SK-N-SH (cell line): ENCODE measurements at regions not wholly inside any gene's neighbourhood (a gene's known extent, or its start where the extent isn't known, plus 50 kb on each side); places are given as distances from the start of the nearest gene placed in this dataset.
A peak's percentile ranks its signal among the peaks of the same experiment; 100 is the strongest.

ENCODE experiments used
- CTCF ChIA-PET: fragments of 300-600, 350-600 bp; formaldehyde crosslinking; extraction: SDS; loops from one replicate; lab custom pipeline; 2021; lab: Yijun Ruan, JAX
- POLR2A ChIA-PET: fragments of 350-600 bp; sonication (Branson Sonifier 250); formaldehyde crosslinking; extraction: SDS; loops from one replicate; lab custom pipeline; 2020; ENCODE audit warnings: antibody characterized with exemption, inconsistent platforms; lab: Yijun Ruan, JAX
- DNase-seq: peaks from one replicate; pipeline ENCODE4 v3.0.0; 2012
- H2AFZ ChIP-seq: fragments of 200-600 bp; sonication (generic); 2 replicates; pipeline ENCODE4 v1.8.1; 2016; ENCODE audit warnings: antibody characterized with exemption, mild to moderate bottlenecking, low read depth
- H3F3A ChIP-seq: fragments of 200-600 bp; sonication (generic); replicated peaks from 2 replicates; pipeline ENCODE3; 2016; ENCODE audit warnings: antibody characterized with exemption, mild to moderate bottlenecking; ENCODE audit not compliant: insufficient read depth
- H3K27ac ChIP-seq, 2 experiments: fragments of 200-500 bp in 1 of 2; fragments of 200-600 bp in 1 of 2; sonication (Bioruptor generic) in 1 of 2; sonication (generic), shearing (Covaris generic) in 1 of 2; 2 replicates each; pipeline versions ENCODE4 v1.5.1 to v1.6.1; 2014 to 2016; ENCODE audit warnings: low read depth in 2 of 2, inconsistent platforms in 1 of 2, low read length in 1 of 2, mild to moderate bottlenecking in 1 of 2, mixed read lengths in 1 of 2
- H3K27me3 ChIP-seq: fragments of 200-600 bp; sonication (generic), shearing (Covaris generic); 2 replicates; pipeline ENCODE4 v1.6.1; 2016; ENCODE audit warnings: mixed run types; ENCODE audit not compliant: insufficient read depth
- H3K36me3 ChIP-seq, 2 experiments: fragments of 200-500 bp in 1 of 2; fragments of 200-600 bp in 1 of 2; sonication (Bioruptor generic) in 1 of 2; sonication (generic) in 1 of 2; replicated peaks in 1 of 2; 2 replicates each; pipeline versions ENCODE3 to v1.5.1; 2014 to 2016; ENCODE audit warnings: low read length in 1 of 2, mild to moderate bottlenecking in 1 of 2; ENCODE audit not compliant: insufficient read depth in 2 of 2, control insufficient read depth in 1 of 2
- H3K4me1 ChIP-seq, 2 experiments: fragments of 200-500 bp in 1 of 2; fragments of 200-600 bp in 1 of 2; sonication (Bioruptor generic) in 1 of 2; sonication (generic), shearing (Covaris generic) in 1 of 2; 2 replicates each; pipeline versions ENCODE4 v1.5.1 to v1.6.1; 2014 to 2016; ENCODE audit warnings: low read depth in 1 of 2, low read length in 1 of 2, mixed run types in 1 of 2; ENCODE audit not compliant: insufficient read depth in 2 of 2, control insufficient read depth in 1 of 2
- H3K4me2 ChIP-seq: fragments of 200-600 bp; sonication (generic), shearing (Covaris generic); 2 replicates; pipeline ENCODE4 v1.6.1; 2017; ENCODE audit warnings: mixed run types
- H3K4me3 ChIP-seq, 2 experiments: fragments of 200-500 bp in 1 of 2; fragments of 200-600 bp in 1 of 2; sonication (Bioruptor generic) in 1 of 2; sonication (generic), shearing (Covaris generic) in 1 of 2; 2 replicates each; pipeline versions ENCODE4 v1.5.1 to v1.8.1; 2014 to 2016; ENCODE audit warnings: low read depth in 2 of 2, inconsistent platforms in 1 of 2, low read length in 1 of 2, mild to moderate bottlenecking in 1 of 2, mixed read lengths in 1 of 2, moderate library complexity in 1 of 2
- H3K79me2 ChIP-seq: fragments of 200-600 bp; sonication (generic); 2 replicates; pipeline ENCODE4 v1.8.1; 2017; ENCODE audit warnings: mild to moderate bottlenecking; ENCODE audit not compliant: insufficient read depth
- H3K9ac ChIP-seq: fragments of 200-600 bp; sonication (generic); 2 replicates; pipeline ENCODE4 v1.6.1; 2017; ENCODE audit warnings: mixed run types
- H3K9me2 ChIP-seq: fragments of 200-600 bp; sonication (generic); 2 replicates; pipeline ENCODE4 v1.6.1; 2017; ENCODE audit warnings: mixed run types
- H3K9me3 ChIP-seq: fragments of 200-600 bp; sonication (generic); 2 replicates; pipeline ENCODE4 v1.6.1; 2017; ENCODE audit warnings: mixed run types, mild to moderate bottlenecking, moderate library complexity
- H4K20me1 ChIP-seq: fragments of 200-600 bp; sonication (generic); 2 replicates; pipeline ENCODE4 v1.6.1; 2017; ENCODE audit warnings: mild to moderate bottlenecking, mixed run types; ENCODE audit not compliant: insufficient read depth
- FOXM1 ChIP-seq: IDR thresholded peaks from 2 replicates; pipeline ENCODE4 v1.4.0; 2012; ENCODE audit warnings: low read depth, mild to moderate bottlenecking
- IRF3 ChIP-seq: fragments of 150-350 bp; IDR thresholded peaks from 2 replicates; pipeline ENCODE4 v1.6.1; 2016; ENCODE audit warnings: mild to moderate bottlenecking, low read depth, low read length
- JUND ChIP-seq: IDR thresholded peaks from 2 replicates; pipeline ENCODE4 v1.4.0; 2012
- MEF2A ChIP-seq: IDR thresholded peaks from 2 replicates; pipeline ENCODE4 v1.4.0; 2012; ENCODE audit warnings: low read depth, borderline replicate concordance
- NFIC ChIP-seq: IDR thresholded peaks from 2 replicates; pipeline ENCODE4 v1.4.0; 2012; ENCODE audit warnings: borderline replicate concordance
- NRF1 ChIP-seq: IDR thresholded peaks from 2 replicates; pipeline ENCODE4 v1.6.1; 2012; ENCODE audit warnings: low read depth, mild to moderate bottlenecking, low read length
- POLR2AphosphoS5 ChIP-seq: IDR thresholded peaks from 2 replicates; pipeline ENCODE4 v1.6.1; 2012; ENCODE audit warnings: low read depth, low read length
- RCOR1 ChIP-seq: fragments of 150-350 bp; IDR thresholded peaks from 2 replicates; pipeline ENCODE4 v1.6.1; 2017; ENCODE audit warnings: antibody characterized with exemption, low read length
- SIN3A ChIP-seq: IDR thresholded peaks from 2 replicates; pipeline ENCODE4 v1.6.1; 2012; ENCODE audit warnings: low read depth, mild to moderate bottlenecking, low read length, moderate library complexity, borderline replicate concordance
- SMC3 ChIP-seq: IDR thresholded peaks from 2 replicates; pipeline ENCODE4 v1.6.1; 2012; ENCODE audit warnings: low read depth, low read length, improper control_type of control experiment
- TAF1 ChIP-seq: IDR thresholded peaks from 2 replicates; pipeline ENCODE4 v1.6.1; 2012; ENCODE audit warnings: low read depth, mild to moderate bottlenecking, low read length, moderate library complexity, borderline replicate concordance
- USF1 ChIP-seq: IDR thresholded peaks from 2 replicates; pipeline ENCODE4 v1.4.0; 2012; ENCODE audit warnings: low read depth, borderline replicate concordance
- USF2 ChIP-seq: fragments of 150-350 bp; IDR thresholded peaks from 2 replicates; pipeline ENCODE4 v1.6.1; 2017; ENCODE audit warnings: antibody characterized with exemption, low read length, low read depth, borderline replicate concordance
- WGBS: methylation state at CpG from one replicate; pipeline ENCODE4 v1.1.6; 2017; ENCODE audit warnings: low lambda C conversion rate; 5-methylcytosine and 5-hydroxymethylcytosine counted together
- TF ChIP-seq, protein P1 (sequence below): IDR thresholded peaks from 2 replicates; pipeline ENCODE4 v1.6.1; 2012; ENCODE audit warnings: mild to moderate bottlenecking, low read depth, low read length, moderate library complexity

DNA sequence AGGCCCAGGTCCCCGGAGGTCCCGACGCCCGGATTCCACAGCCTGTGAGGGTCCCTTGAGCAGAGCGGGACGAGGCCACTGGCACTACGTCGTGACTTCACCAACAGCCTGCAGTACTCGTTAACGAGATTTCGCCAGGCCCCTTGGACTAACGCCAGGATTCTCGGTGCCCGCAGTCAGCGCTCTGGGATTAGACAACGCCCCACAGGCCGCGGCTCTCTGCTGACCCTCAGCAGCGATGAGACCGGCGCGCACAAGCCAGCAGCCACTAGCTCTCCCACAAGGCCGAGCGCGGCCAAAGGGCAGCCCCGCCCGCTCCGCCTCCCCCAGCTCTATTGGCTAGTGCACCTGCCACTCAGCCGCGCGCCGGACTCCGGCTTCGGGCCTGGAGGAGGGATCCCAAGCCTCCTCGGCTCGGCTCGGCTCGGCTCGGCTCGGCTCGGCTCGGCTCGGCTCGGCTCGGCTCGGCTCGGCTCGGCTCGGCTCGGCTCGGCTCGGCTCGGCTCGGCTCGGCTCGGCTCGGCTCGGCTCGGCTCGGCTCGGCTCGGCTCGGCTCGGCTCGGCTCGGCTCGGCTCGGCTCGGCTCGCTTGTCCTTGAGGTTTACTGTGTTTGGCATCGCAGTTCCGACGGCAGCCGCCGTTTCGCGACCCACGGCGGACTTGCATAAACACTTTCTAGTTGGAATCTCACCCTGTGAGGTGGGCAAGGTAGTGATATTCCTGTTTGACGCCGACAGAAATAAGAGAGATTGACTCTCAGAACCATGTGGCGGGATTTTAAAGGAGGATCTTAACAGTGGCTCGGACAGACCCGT, 231.7 kb upstream of the SERP2 start (continued):
- TF ChIP-seq POLR2AphosphoS5 (peak; percentile 92), IRF3 (peak; percentile 45; the same call in 1 of the 2 replicates), USF2 (no peak), MEF2A (no peak), TAF1 (peak; percentile 71; the same call in 1 of the 2 replicates), FOXM1 (no peak), JUND (no peak), SIN3A (peak; percentile 34; the same call in 1 of the 2 replicates), NRF1 (no peak), NFIC (peak; percentile 82), USF1 (no peak), SMC3 (no peak)
- TF ChIP-seq, protein P1, sequence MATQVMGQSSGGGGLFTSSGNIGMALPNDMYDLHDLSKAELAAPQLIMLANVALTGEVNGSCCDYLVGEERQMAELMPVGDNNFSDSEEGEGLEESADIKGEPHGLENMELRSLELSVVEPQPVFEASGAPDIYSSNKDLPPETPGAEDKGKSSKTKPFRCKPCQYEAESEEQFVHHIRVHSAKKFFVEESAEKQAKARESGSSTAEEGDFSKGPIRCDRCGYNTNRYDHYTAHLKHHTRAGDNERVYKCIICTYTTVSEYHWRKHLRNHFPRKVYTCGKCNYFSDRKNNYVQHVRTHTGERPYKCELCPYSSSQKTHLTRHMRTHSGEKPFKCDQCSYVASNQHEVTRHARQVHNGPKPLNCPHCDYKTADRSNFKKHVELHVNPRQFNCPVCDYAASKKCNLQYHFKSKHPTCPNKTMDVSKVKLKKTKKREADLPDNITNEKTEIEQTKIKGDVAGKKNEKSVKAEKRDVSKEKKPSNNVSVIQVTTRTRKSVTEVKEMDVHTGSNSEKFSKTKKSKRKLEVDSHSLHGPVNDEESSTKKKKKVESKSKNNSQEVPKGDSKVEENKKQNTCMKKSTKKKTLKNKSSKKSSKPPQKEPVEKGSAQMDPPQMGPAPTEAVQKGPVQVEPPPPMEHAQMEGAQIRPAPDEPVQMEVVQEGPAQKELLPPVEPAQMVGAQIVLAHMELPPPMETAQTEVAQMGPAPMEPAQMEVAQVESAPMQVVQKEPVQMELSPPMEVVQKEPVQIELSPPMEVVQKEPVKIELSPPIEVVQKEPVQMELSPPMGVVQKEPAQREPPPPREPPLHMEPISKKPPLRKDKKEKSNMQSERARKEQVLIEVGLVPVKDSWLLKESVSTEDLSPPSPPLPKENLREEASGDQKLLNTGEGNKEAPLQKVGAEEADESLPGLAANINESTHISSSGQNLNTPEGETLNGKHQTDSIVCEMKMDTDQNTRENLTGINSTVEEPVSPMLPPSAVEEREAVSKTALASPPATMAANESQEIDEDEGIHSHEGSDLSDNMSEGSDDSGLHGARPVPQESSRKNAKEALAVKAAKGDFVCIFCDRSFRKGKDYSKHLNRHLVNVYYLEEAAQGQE: no peak

GRCh38 chr13:44142540-44142867, 231.1 kb upstream of the SERP2 start:
- Histone ChIP-seq H3K4me1 (peaks cover 0 to 16% of the 10 kb centered on the region in 2 experiments; a peak in 2 of 4 replicates), H3K27ac (peak overlapping the region in 1 of 2 experiments; percentile 92; a peak in 2 of 4 replicates), H4K20me1 (no peaks in the 10 kb centered on the region), H3K27me3 (no peaks in the 10 kb centered on the region), H3K9ac (peak overlapping the region; percentile 54), H3K9me3 (no peaks in the 10 kb centered on the region), H2AFZ (peak overlapping the region; percentile 95), H3K36me3 (no peaks in the 10 kb centered on the region), H3K79me2 (no peaks in the 10 kb centered on the region), H3K9me2 (no peaks in the 10 kb centered on the region), H3F3A (no peaks in the 10 kb centered on the region), H3K4me3 (peak overlapping the region; percentile 61 to 65), H3K4me2 (peak overlapping the region; percentile 53)
- ChIA-PET CTCF (no interaction called here), POLR2A (interaction anchor here (2.5 kb wide), 1 partner anchor 294 kb away, joined by 11 read pairs; no protein-coding TSS in a partner anchor)
- 4% methylated on average over 7 of the region's 7 CpGs for WGBS
- peak; percentile 34 for DNase-seq
- TF ChIP-seq POLR2AphosphoS5 (no peak), FOXM1 (no peak), RCOR1 (no peak), SMC3 (no peak), IRF3 (no peak)
- TF ChIP-seq, protein P1: no peak
